GM12892 (cell line): ENCODE measurements at regions not wholly inside any gene's neighbourhood (a gene's known extent, or its start where the extent isn't known, plus 50 kb on each side); places are given as distances from the start of the nearest gene placed in this dataset.
"Not testable (repeated sequence)": the region's sequence is repeated elsewhere in the genome, so short reads cannot be mapped to it uniquely, and the experiment has no call there.

Experiments used
- DNase-seq: peaks from one replicate; pipeline ENCODE4 v3.0.0; 2011; ENCODE audit not compliant: insufficient read length
- FAIRE-seq: peaks from 2 replicates; lab custom pipeline; 2011; peaks lifted over from hg19 to GRCh38; lab: Jason Lieb, UNC
- POLR2A ChIP-seq: IDR thresholded peaks from 2 replicates; pipeline ENCODE4 v1.6.1; 2011; ENCODE audit warnings: low read depth, low read length, control low read depth
- POLR2AphosphoS5 ChIP-seq: IDR thresholded peaks from 2 replicates; pipeline ENCODE4 v1.6.1; 2011; ENCODE audit warnings: low read depth, low read length, control low read depth
- TAF1 ChIP-seq: IDR thresholded peaks from 2 replicates; pipeline ENCODE4 v1.6.1; 2011; ENCODE audit warnings: low read depth, mild to moderate bottlenecking, control low read depth, low read length, borderline replicate concordance

- DNase-seq (no peak), FAIRE-seq (no peak)
- TF ChIP-seq POLR2A, result no peak
- TF ChIP-seq POLR2AphosphoS5, result no peak
- no peak for TF ChIP-seq TAF1
These were observed 261.8 kb downstream of the BTG1 start for GRCh38 chr12:91883811-91884210.

- TF ChIP-seq POLR2AphosphoS5 (no peak), POLR2A (no peak)
- DNase-seq (no peak), FAIRE-seq (no peak)
These were observed 262.7 kb downstream of the BTG1 start for GRCh38 chr12:91882910-91883309.

GRCh38 chr12:91880528-91880927, 265.1 kb downstream of the BTG1 start:
- TF ChIP-seq POLR2A (no peak), TAF1 (no peak), POLR2AphosphoS5 (no peak)
- DNase-seq (no peak), FAIRE-seq (no peak)

GRCh38 chr12:91877456-91878235, 268.0 kb downstream of the BTG1 start:
- TF ChIP-seq POLR2A, result no peak
- no peak for TF ChIP-seq TAF1
- TF ChIP-seq POLR2AphosphoS5, result no peak
- no peak for DNase-seq
- FAIRE-seq, result no peak

GRCh38 chr12:91877022-91877421, 268.6 kb downstream of the BTG1 start:
- no peak for FAIRE-seq
- TF ChIP-seq POLR2A, result no peak
- TF ChIP-seq TAF1, result no peak
- TF ChIP-seq POLR2AphosphoS5, result no peak
- DNase-seq, result no peak

- FAIRE-seq, DNase-seq: not testable (repeated sequence)
These were observed 270.0 kb downstream of the BTG1 start for GRCh38 chr12:91875671-91876070.

GRCh38 chr12:91874086-91874865, 271.4 kb downstream of the BTG1 start:
- FAIRE-seq (no peak), DNase-seq (no peak)
- TF ChIP-seq POLR2AphosphoS5, result no peak
- TF ChIP-seq TAF1, result no peak
- TF ChIP-seq POLR2A, result no peak

GRCh38 chr12:91871751-91872150, 273.9 kb downstream of the BTG1 start:
- FAIRE-seq (no peak), DNase-seq (no peak)
- TF ChIP-seq TAF1, result no peak
- no peak for TF ChIP-seq POLR2A

GRCh38 chr12:91870872-91871707, 274.6 kb downstream of the BTG1 start:
- FAIRE-seq, result no peak
- no peak for TF ChIP-seq POLR2AphosphoS5
- TF ChIP-seq TAF1, result no peak
- TF ChIP-seq POLR2A, result no peak
- DNase-seq, result no peak

GRCh38 chr12:91868054-91868453, 277.6 kb downstream of the BTG1 start:
- no peak for TF ChIP-seq POLR2A
- no peak for TF ChIP-seq TAF1
- no peak for TF ChIP-seq POLR2AphosphoS5
- FAIRE-seq, result no peak
- no peak for DNase-seq

- TF ChIP-seq POLR2AphosphoS5, result no peak
- TF ChIP-seq TAF1, result no peak
- no peak for TF ChIP-seq POLR2A
- DNase-seq (no peak), FAIRE-seq (no peak)
These were observed 279.1 kb downstream of the BTG1 start for GRCh38 chr12:91866566-91866965.
